Liver (tissue), 7 donors: ENCODE measurements at regions not wholly inside any gene's neighbourhood (a gene's known extent, or its start where the extent isn't known, plus 50 kb on each side); places are given as distances from the start of the nearest gene placed in this dataset.
"Not testable (repeated sequence)": the region's sequence is repeated elsewhere in the genome, so short reads cannot be mapped to it uniquely, and the experiment has no call there.

Experiments used
- DNase-seq: peaks from one replicate; pipeline ENCODE4 v3.0.0-alpha.2; 2017; ENCODE audit warnings: low spot score
- H3K27ac ChIP-seq, 2 donors: one replicate each; pipeline ENCODE4 v1.7.0; 2013; ENCODE audit warnings: inconsistent platforms in 2 of 2, low read length in 2 of 2, control low read depth in 1 of 2, low read depth in 1 of 2, mild to moderate bottlenecking in 1 of 2
- H3K27me3 ChIP-seq, 4 donors: one replicate each; pipeline versions ENCODE4 v1.6.1 to v1.7.0; 2013; ENCODE audit warnings: low read length in 3 of 4, inconsistent platforms in 1 of 4, mild to moderate bottlenecking in 1 of 4, moderate library complexity in 1 of 4; ENCODE audit not compliant: control insufficient read depth in 4 of 4, insufficient read depth in 4 of 4
- H3K36me3 ChIP-seq, 4 donors: one replicate each; pipeline versions ENCODE4 v1.6.1 to v1.7.0; 2013; ENCODE audit warnings: low read length in 3 of 4, mild to moderate bottlenecking in 3 of 4, low read depth in 1 of 4, moderate library complexity in 1 of 4; ENCODE audit not compliant: control insufficient read depth in 4 of 4, insufficient read depth in 3 of 4
- H3K4me1 ChIP-seq, 4 donors: one replicate each; pipeline versions ENCODE4 v1.6.1 to v1.7.0; 2013; ENCODE audit warnings: low read length in 3 of 4, mild to moderate bottlenecking in 3 of 4, moderate library complexity in 1 of 4; ENCODE audit not compliant: control insufficient read depth in 4 of 4, insufficient read depth in 4 of 4
- H3K4me3 ChIP-seq, 3 donors: one replicate each; pipeline versions ENCODE4 v1.6.1 to v1.7.0; 2013; ENCODE audit warnings: low read length in 3 of 3, control low read depth in 1 of 3, low read depth in 1 of 3, mild to moderate bottlenecking in 1 of 3
- H3K9ac ChIP-seq, 2 donors: one replicate each; pipeline ENCODE4 v1.7.0; 2013; ENCODE audit warnings: low read length in 2 of 2, mild to moderate bottlenecking in 2 of 2, moderate library complexity in 2 of 2, control low read depth in 1 of 2, low read depth in 1 of 2
- H3K9me3 ChIP-seq, 4 donors: one replicate each; pipeline versions ENCODE4 v1.6.1 to v1.7.0; 2013; ENCODE audit warnings: low read length in 3 of 4; ENCODE audit not compliant: control insufficient read depth in 4 of 4
- HNF4A ChIP-seq, 2 donors: conservative IDR thresholded peaks; 2 replicates each; pipeline ENCODE4 v1.6.1; 2016; ENCODE audit warnings: antibody characterized with exemption in 2 of 2, mild to moderate bottlenecking in 2 of 2
- WGBS: extraction: QIAGEN DNeasy Blood & Tissue Kit; methylation state at CpG from one replicate; pipeline ENCODE4 v1.1.7; 2013; 5-methylcytosine and 5-hydroxymethylcytosine counted together
- donor health status: healthy.
- donor health status: healthy.
- donor health status: healthy.
- donor health status: healthy.

GRCh38 chr6:127397171-127397597 lies 53.8 kb upstream of the ECHDC1 start:
- H3K9ac ChIP-seq, H3K36me3 ChIP-seq, H3K9me3 ChIP-seq, DNase-seq, H3K4me1 ChIP-seq, H3K27ac ChIP-seq, H3K4me3 ChIP-seq, H3K27me3 ChIP-seq: not testable (repeated sequence)
- peak; percentile 12 to 21 for TF ChIP-seq HNF4A (conservative IDR thresholded peaks at IDR 0.05)
- WGBS: 26% methylated on average over 5 of the region's 5 CpGs
